ENCODE measurements at regions not wholly inside any gene's neighbourhood (a gene's known extent, or its start where the extent isn't known, plus 50 kb on each side); places are given as distances from the start of the nearest gene placed in this dataset.

- no peaks in the 10 kb centered on the region for H3K9me3 ChIP-seq (ENCODE audit: low read depth)
- no peaks in the 10 kb centered on the region for H3K27me3 ChIP-seq
- H3K4me3 ChIP-seq: no peak overlapping the region
- DNase-seq (ENCODE audit: low read depth in 1 of 2, low spot score in 1 of 2): no peak
- no peak for TF ChIP-seq CTCF (IDR thresholded peaks at IDR 0.05; ENCODE audit: low read depth, low read length)
- no peak overlapping the region for H3K27ac ChIP-seq
- no peaks in the 10 kb centered on the region for H3K36me3 ChIP-seq
- H3K4me1 ChIP-seq (ENCODE audit: low read depth): no peaks in the 10 kb centered on the region
These were observed 52.7 kb upstream of the SYNE2 start for GRCh38 chr14:63800083-63800482.

GRCh38 chr14:63800651-63801375 lies 52.0 kb upstream of the SYNE2 start:
- no peak overlapping the region for H3K4me3 ChIP-seq
- no peaks in the 10 kb centered on the region for H3K27me3 ChIP-seq
- no peak for DNase-seq (ENCODE audit: low read depth in 1 of 2, low spot score in 1 of 2)
- H3K36me3 ChIP-seq: no peaks in the 10 kb centered on the region
- TF ChIP-seq CTCF (IDR thresholded peaks at IDR 0.05; ENCODE audit: low read depth, low read length): no peak
- no peak overlapping the region for H3K27ac ChIP-seq
- H3K4me1 ChIP-seq (ENCODE audit: low read depth): no peaks in the 10 kb centered on the region
- no peaks in the 10 kb centered on the region for H3K9me3 ChIP-seq (ENCODE audit: low read depth)
